Skeletal muscle cell (primary cell): ENCODE measurements at regions not wholly inside any gene's neighbourhood (a gene's known extent, or its start where the extent isn't known, plus 50 kb on each side); places are given as distances from the start of the nearest gene placed in this dataset.
"Not testable (repeated sequence)": the region's sequence is repeated elsewhere in the genome, so short reads cannot be mapped to it uniquely, and the experiment has no call there.

Source experiments
- DNase-seq: peaks from one replicate; pipeline ENCODE4 v3.0.0-alpha.2; 2010; ENCODE audit warnings: low read depth
- H3K4me3 ChIP-seq: 2 replicates; pipeline ENCODE4 v1.5.1; 2011; ENCODE audit warnings: low read depth, mild to moderate bottlenecking, control low read depth, low read length, moderate library complexity

GRCh38 chr10:9913876-9914514 lies 1103.7 kb upstream of the CELF2 start:
- DNase-seq = no peak
- H3K4me3 ChIP-seq = no peak overlapping the region

GRCh38 chr10:9921544-9921943 lies 1096.1 kb upstream of the CELF2 start:
- DNase-seq = no peak
- no peak overlapping the region for H3K4me3 ChIP-seq

- no peak for DNase-seq
- H3K4me3 ChIP-seq = no peak overlapping the region
Measured at GRCh38 chr10:9922126-9922870, 1095.4 kb upstream of the CELF2 start.

- DNase-seq = no peak
- H3K4me3 ChIP-seq = no peak overlapping the region
Measured at GRCh38 chr10:9926003-9926402, 1091.7 kb upstream of the CELF2 start.

GRCh38 chr10:9926881-9927280 lies 1090.8 kb upstream of the CELF2 start:
- DNase-seq = no peak
- H3K4me3 ChIP-seq = no peak overlapping the region

GRCh38 chr10:9939716-9940115 lies 1078.0 kb upstream of the CELF2 start:
- DNase-seq = no peak
- no peak overlapping the region for H3K4me3 ChIP-seq

GRCh38 chr10:9944690-9945089 lies 1073.0 kb upstream of the CELF2 start:
- no peak overlapping the region for H3K4me3 ChIP-seq
- no peak for DNase-seq

GRCh38 chr10:9950070-9950469 lies 1067.6 kb upstream of the CELF2 start:
- H3K4me3 ChIP-seq = no peak overlapping the region
- DNase-seq = no peak

- DNase-seq = no peak
- no peak overlapping the region for H3K4me3 ChIP-seq
Measured at GRCh38 chr10:9951481-9952257, 1066.0 kb upstream of the CELF2 start.

GRCh38 chr10:9957351-9957750 lies 1060.3 kb upstream of the CELF2 start:
- H3K4me3 ChIP-seq = no peak overlapping the region
- DNase-seq = peak; percentile 25

GRCh38 chr10:9957876-9958275 lies 1059.8 kb upstream of the CELF2 start:
- not testable (repeated sequence) for H3K4me3 ChIP-seq, DNase-seq

GRCh38 chr10:9965341-9965740 lies 1052.3 kb upstream of the CELF2 start:
- no peak overlapping the region for H3K4me3 ChIP-seq
- DNase-seq = no peak

GRCh38 chr10:9986786-9987185 lies 1030.9 kb upstream of the CELF2 start:
- DNase-seq = no peak
- H3K4me3 ChIP-seq = no peak overlapping the region

- DNase-seq = no peak
- no peak overlapping the region for H3K4me3 ChIP-seq
Measured at GRCh38 chr10:9987197-9987596, 1030.5 kb upstream of the CELF2 start.

- no peak overlapping the region for H3K4me3 ChIP-seq
- DNase-seq = no peak
Measured at GRCh38 chr10:9992661-9993060, 1025.0 kb upstream of the CELF2 start.

- no peak overlapping the region for H3K4me3 ChIP-seq
Measured at GRCh38 chr10:9994131-9994530, 1023.5 kb upstream of the CELF2 start.

GRCh38 chr10:9999627-10000026 lies 1018.0 kb upstream of the CELF2 start:
- H3K4me3 ChIP-seq = no peak overlapping the region
- no peak for DNase-seq

More at GRCh38 chr10:9994131-9994530, 1023.5 kb upstream of the CELF2 start:
- DNase-seq = no peak

GRCh38 chr10:10007957-10008356 lies 1009.7 kb upstream of the CELF2 start:
- no peak overlapping the region for H3K4me3 ChIP-seq
- DNase-seq = no peak

GRCh38 chr10:10010397-10010796 lies 1007.3 kb upstream of the CELF2 start:
- no peak for DNase-seq
- H3K4me3 ChIP-seq = no peak overlapping the region

GRCh38 chr10:10014846-10015245 lies 1002.8 kb upstream of the CELF2 start:
- DNase-seq = no peak
- no peak overlapping the region for H3K4me3 ChIP-seq
